ENCODE measurements at regions not wholly inside any gene's neighbourhood (a gene's known extent, or its start where the extent isn't known, plus 50 kb on each side); places are given as distances from the start of the nearest gene placed in this dataset.

DNA sequence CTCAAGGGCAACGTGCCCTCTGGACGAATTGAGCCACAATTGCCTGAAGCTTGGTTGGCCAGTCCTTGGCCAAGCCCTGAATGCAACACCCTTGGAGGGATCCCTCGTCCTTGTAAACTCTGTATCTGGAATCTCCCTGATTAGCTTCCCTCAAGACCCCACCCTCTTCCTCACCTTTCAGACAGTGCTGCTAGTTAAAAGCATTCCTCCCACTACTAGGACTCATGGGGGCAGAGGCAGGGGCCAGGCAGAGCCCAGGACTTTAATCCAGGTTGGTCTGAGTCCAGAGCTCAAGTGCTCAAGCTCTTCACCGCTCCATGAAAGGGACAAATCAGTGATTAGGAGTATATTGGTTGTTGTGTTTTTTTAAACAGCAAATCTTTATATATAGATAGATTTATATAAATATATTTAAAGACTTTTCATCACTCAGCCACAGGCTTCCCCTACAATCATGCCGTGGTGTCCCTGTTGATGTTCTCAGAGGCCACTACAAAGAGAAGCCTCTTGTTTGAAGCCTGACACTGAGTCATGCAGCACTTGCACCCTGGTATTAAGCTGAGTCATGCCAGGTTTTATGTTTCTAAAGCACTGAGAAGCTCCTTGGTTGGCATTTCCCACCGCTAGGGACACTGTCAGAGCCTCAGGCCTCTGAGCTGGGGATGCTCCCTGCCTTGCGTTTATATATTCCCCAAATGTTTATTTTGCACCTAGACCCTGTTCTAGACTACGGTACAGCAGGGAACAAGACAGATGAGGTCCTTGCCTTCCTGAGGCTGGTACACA lies 53.8 kb upstream of the GSC start (continued):
- no peak for TF ChIP-seq ZNF462 (CRISPR knock-in tag; IDR thresholded peaks at IDR 0.05)
- TF ChIP-seq STAT1 (IDR thresholded peaks at IDR 0.05; ENCODE audit: unreplicated experiment): no peak
- TF ChIP-seq, protein P1, sequence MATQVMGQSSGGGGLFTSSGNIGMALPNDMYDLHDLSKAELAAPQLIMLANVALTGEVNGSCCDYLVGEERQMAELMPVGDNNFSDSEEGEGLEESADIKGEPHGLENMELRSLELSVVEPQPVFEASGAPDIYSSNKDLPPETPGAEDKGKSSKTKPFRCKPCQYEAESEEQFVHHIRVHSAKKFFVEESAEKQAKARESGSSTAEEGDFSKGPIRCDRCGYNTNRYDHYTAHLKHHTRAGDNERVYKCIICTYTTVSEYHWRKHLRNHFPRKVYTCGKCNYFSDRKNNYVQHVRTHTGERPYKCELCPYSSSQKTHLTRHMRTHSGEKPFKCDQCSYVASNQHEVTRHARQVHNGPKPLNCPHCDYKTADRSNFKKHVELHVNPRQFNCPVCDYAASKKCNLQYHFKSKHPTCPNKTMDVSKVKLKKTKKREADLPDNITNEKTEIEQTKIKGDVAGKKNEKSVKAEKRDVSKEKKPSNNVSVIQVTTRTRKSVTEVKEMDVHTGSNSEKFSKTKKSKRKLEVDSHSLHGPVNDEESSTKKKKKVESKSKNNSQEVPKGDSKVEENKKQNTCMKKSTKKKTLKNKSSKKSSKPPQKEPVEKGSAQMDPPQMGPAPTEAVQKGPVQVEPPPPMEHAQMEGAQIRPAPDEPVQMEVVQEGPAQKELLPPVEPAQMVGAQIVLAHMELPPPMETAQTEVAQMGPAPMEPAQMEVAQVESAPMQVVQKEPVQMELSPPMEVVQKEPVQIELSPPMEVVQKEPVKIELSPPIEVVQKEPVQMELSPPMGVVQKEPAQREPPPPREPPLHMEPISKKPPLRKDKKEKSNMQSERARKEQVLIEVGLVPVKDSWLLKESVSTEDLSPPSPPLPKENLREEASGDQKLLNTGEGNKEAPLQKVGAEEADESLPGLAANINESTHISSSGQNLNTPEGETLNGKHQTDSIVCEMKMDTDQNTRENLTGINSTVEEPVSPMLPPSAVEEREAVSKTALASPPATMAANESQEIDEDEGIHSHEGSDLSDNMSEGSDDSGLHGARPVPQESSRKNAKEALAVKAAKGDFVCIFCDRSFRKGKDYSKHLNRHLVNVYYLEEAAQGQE (IDR thresholded peaks at IDR 0.05; ENCODE audit: unreplicated experiment): no peak
- TF ChIP-seq CREB1 (CRISPR knock-in tag; IDR thresholded peaks at IDR 0.05; ENCODE audit: low read depth): no peak
- TF ChIP-seq CTCF (conservative IDR thresholded peaks at IDR 0.05; ENCODE audit: low read depth in 2 of 2): no peak
- TF ChIP-seq POLR2AphosphoS5 (IDR thresholded peaks at IDR 0.05; ENCODE audit: low read depth): no peak
- no peak for TF ChIP-seq ZNF331 (CRISPR knock-in tag; IDR thresholded peaks at IDR 0.05; ENCODE audit: low read depth)
